Stimulated activated CD4-positive, alpha-beta T cell treated with anti-CD3 and anti-CD28 coated beads, Interleukin-2, amount 100 ng/mL, for 4 hours (primary cell): ENCODE measurements at regions not wholly inside any gene's neighbourhood (a gene's known extent, or its start where the extent isn't known, plus 50 kb on each side); places are given as distances from the start of the nearest gene placed in this dataset.
"Not testable (repeated sequence)": the region's sequence is repeated elsewhere in the genome, so short reads cannot be mapped to it uniquely, and the experiment has no call there.

ENCODE experiments used
- DNase-seq: peaks from one replicate; pipeline ENCODE4 v3.0.0-alpha.2; 2020; ENCODE audit warnings: low read depth

GRCh38 chr10:121335386-121335925 is 262.8 kb downstream of the FGFR2 start:
- DNase-seq, result no peak

GRCh38 chr10:121337427-121337826 is 260.8 kb downstream of the FGFR2 start:
- no peak for DNase-seq

- DNase-seq, result no peak
Observed at GRCh38 chr10:121338206-121338980, 259.9 kb downstream of the FGFR2 start.

GRCh38 chr10:121339114-121339513 is 259.1 kb downstream of the FGFR2 start:
- DNase-seq, result no peak

GRCh38 chr10:121340271-121340831 is 257.9 kb downstream of the FGFR2 start:
- DNase-seq, result no peak

GRCh38 chr10:121351540-121351939 is 246.7 kb downstream of the FGFR2 start:
- no peak for DNase-seq

- DNase-seq, result no peak
Observed at GRCh38 chr10:121352231-121352855, 245.9 kb downstream of the FGFR2 start.

GRCh38 chr10:121355161-121355560 is 243.1 kb downstream of the FGFR2 start:
- no peak for DNase-seq

- DNase-seq, result no peak
Observed at GRCh38 chr10:121356183-121356582, 242.1 kb downstream of the FGFR2 start.

GRCh38 chr10:121357401-121357800 is 240.8 kb downstream of the FGFR2 start:
- DNase-seq, result no peak

GRCh38 chr10:121362026-121362425 is 236.2 kb downstream of the FGFR2 start:
- no peak for DNase-seq

- no peak for DNase-seq
Observed at GRCh38 chr10:121365566-121365965, 232.7 kb downstream of the FGFR2 start.

- DNase-seq, result no peak
Observed at GRCh38 chr10:121368347-121369025, 229.8 kb downstream of the FGFR2 start.

- DNase-seq, result no peak
Observed at GRCh38 chr10:121369616-121370015, 228.6 kb downstream of the FGFR2 start.

GRCh38 chr10:121371836-121372235 is 226.4 kb downstream of the FGFR2 start:
- no peak for DNase-seq

GRCh38 chr10:121373411-121373810 is 224.8 kb downstream of the FGFR2 start:
- no peak for DNase-seq

- DNase-seq, result no peak
Observed at GRCh38 chr10:121374121-121374520, 224.1 kb downstream of the FGFR2 start.

- no peak for DNase-seq
Observed at GRCh38 chr10:121375172-121375571, 223.1 kb downstream of the FGFR2 start.

GRCh38 chr10:121378251-121378801 is 219.9 kb downstream of the FGFR2 start:
- no peak for DNase-seq

GRCh38 chr10:121379013-121379412 is 219.2 kb downstream of the FGFR2 start:
- DNase-seq, result no peak

GRCh38 chr10:121380211-121380610 is 218.0 kb downstream of the FGFR2 start:
- DNase-seq, result no peak

GRCh38 chr10:121382029-121382520 is 216.2 kb downstream of the FGFR2 start:
- not testable (repeated sequence) for DNase-seq
